ENCODE measurements at regions not wholly inside any gene's neighbourhood (a gene's known extent, or its start where the extent isn't known, plus 50 kb on each side); places are given as distances from the start of the nearest gene placed in this dataset.

- no peak for TF ChIP-seq HNRNPL (IDR thresholded peaks at IDR 0.05; ENCODE audit: low read depth, low read length)
- no peak for TF ChIP-seq DMBX1 (CRISPR knock-in tag; IDR thresholded peaks at IDR 0.05; ENCODE audit: borderline replicate concordance)
- TF ChIP-seq POLR2A (conservative IDR thresholded peaks at IDR 0.05): no peak
- no peak for TF ChIP-seq CREB1 (IDR thresholded peaks at IDR 0.05)
- TF ChIP-seq CREB1 (CRISPR knock-in tag; IDR thresholded peaks at IDR 0.05): no peak
- TF ChIP-seq SREBF1 (IDR thresholded peaks at IDR 0.05; ENCODE audit: borderline replicate concordance, low read depth, low read length): no peak
- TF ChIP-seq PHF21A (IDR thresholded peaks at IDR 0.05; ENCODE audit: borderline replicate concordance, low read depth): no peak
- no peak for TF ChIP-seq EGR1 (conservative IDR thresholded peaks at IDR 0.05)
- TF ChIP-seq NFE2L1 (tag; IDR thresholded peaks at IDR 0.05; ENCODE audit: borderline replicate concordance, low read depth): no peak
- TF ChIP-seq NRF1 (conservative IDR thresholded peaks at IDR 0.05 in 1 of 2, IDR thresholded peaks at IDR 0.05 in 1 of 2): no peak
- TF ChIP-seq TAF15 (IDR thresholded peaks at IDR 0.05; ENCODE audit: low read depth, low read length): no peak
- no peak for TF ChIP-seq ARNT (IDR thresholded peaks at IDR 0.05)
- TF ChIP-seq CTCF (IDR thresholded peaks at IDR 0.05 in 2 of 3, conservative IDR thresholded peaks at IDR 0.05 in 1 of 3; ENCODE audit: insufficient read depth in 2 of 3, low read depth in 1 of 3, low read length in 3 of 3): no peak
Measured at GRCh38 chr11:15668718-15669117, 554.0 kb downstream of the INSC start.
